Liver (tissue), 8 donors: ENCODE measurements at regions not wholly inside any gene's neighbourhood (a gene's known extent, or its start where the extent isn't known, plus 50 kb on each side); places are given as distances from the start of the nearest gene placed in this dataset.
"Not testable (repeated sequence)": the region's sequence is repeated elsewhere in the genome, so short reads cannot be mapped to it uniquely, and the experiment has no call there.

ENCODE experiments used
- DNase-seq: peaks from one replicate; pipeline ENCODE4 v3.0.0-alpha.2; 2017; ENCODE audit warnings: low spot score
- H3K27ac ChIP-seq, 2 donors: one replicate each; pipeline ENCODE4 v1.7.0; 2013; ENCODE audit warnings: inconsistent platforms in 2 of 2, low read length in 2 of 2, control low read depth in 1 of 2, low read depth in 1 of 2, mild to moderate bottlenecking in 1 of 2
- H3K27me3 ChIP-seq, 4 donors: one replicate each; pipeline versions ENCODE4 v1.6.1 to v1.7.0; 2013; ENCODE audit warnings: low read length in 3 of 4, inconsistent platforms in 1 of 4, mild to moderate bottlenecking in 1 of 4, moderate library complexity in 1 of 4; ENCODE audit not compliant: control insufficient read depth in 4 of 4, insufficient read depth in 4 of 4
- H3K36me3 ChIP-seq, 4 donors: one replicate each; pipeline versions ENCODE4 v1.6.1 to v1.7.0; 2013; ENCODE audit warnings: low read length in 3 of 4, mild to moderate bottlenecking in 3 of 4, low read depth in 1 of 4, moderate library complexity in 1 of 4; ENCODE audit not compliant: control insufficient read depth in 4 of 4, insufficient read depth in 3 of 4
- H3K4me1 ChIP-seq, 4 donors: one replicate each; pipeline versions ENCODE4 v1.6.1 to v1.7.0; 2013; ENCODE audit warnings: low read length in 3 of 4, mild to moderate bottlenecking in 3 of 4, moderate library complexity in 1 of 4; ENCODE audit not compliant: control insufficient read depth in 4 of 4, insufficient read depth in 4 of 4
- H3K4me3 ChIP-seq, 3 donors: one replicate each; pipeline versions ENCODE4 v1.6.1 to v1.7.0; 2013; ENCODE audit warnings: low read length in 3 of 3, control low read depth in 1 of 3, low read depth in 1 of 3, mild to moderate bottlenecking in 1 of 3
- H3K9ac ChIP-seq, 2 donors: one replicate each; pipeline ENCODE4 v1.7.0; 2013; ENCODE audit warnings: low read length in 2 of 2, mild to moderate bottlenecking in 2 of 2, moderate library complexity in 2 of 2, control low read depth in 1 of 2, low read depth in 1 of 2
- H3K9me3 ChIP-seq, 4 donors: one replicate each; pipeline versions ENCODE4 v1.6.1 to v1.7.0; 2013; ENCODE audit warnings: low read length in 3 of 4; ENCODE audit not compliant: control insufficient read depth in 4 of 4
- EGR1 ChIP-seq, 2 donors: IDR thresholded peaks; 2 replicates each; pipeline ENCODE4 v1.6.1; 2016 to 2018; ENCODE audit warnings: antibody characterized with exemption in 2 of 2, low read depth in 2 of 2
- FOXA1 ChIP-seq: IDR thresholded peaks from 2 replicates; pipeline ENCODE4 v1.6.1; 2016; ENCODE audit warnings: antibody characterized with exemption
- FOXA2 ChIP-seq: IDR thresholded peaks from 2 replicates; pipeline ENCODE4 v1.6.1; 2016; ENCODE audit warnings: antibody characterized with exemption
- HNF4A ChIP-seq, 2 donors: conservative IDR thresholded peaks; 2 replicates each; pipeline ENCODE4 v1.6.1; 2016; ENCODE audit warnings: antibody characterized with exemption in 2 of 2, mild to moderate bottlenecking in 2 of 2
- HNF4G ChIP-seq: IDR thresholded peaks from 2 replicates; pipeline ENCODE4 v1.6.1; 2016; ENCODE audit warnings: antibody characterized with exemption
- JUND ChIP-seq, 2 donors: IDR thresholded peaks; 2 replicates each; pipeline ENCODE4 v1.6.1; 2016; ENCODE audit warnings: antibody characterized with exemption in 2 of 2
- NR2F2 ChIP-seq: IDR thresholded peaks from 2 replicates; pipeline ENCODE4 v1.6.1; 2016; ENCODE audit warnings: antibody characterized with exemption
- RAD21 ChIP-seq, 2 donors: IDR thresholded peaks; 2 replicates each; pipeline ENCODE4 v1.6.1; 2016; ENCODE audit warnings: antibody characterized with exemption in 2 of 2, mild to moderate bottlenecking in 2 of 2
- RXRA ChIP-seq, 2 donors: IDR thresholded peaks; 2 replicates each; pipeline ENCODE4 v1.6.1; 2017 to 2018; ENCODE audit warnings: antibody characterized with exemption in 2 of 2, mild to moderate bottlenecking in 1 of 2
- SP1 ChIP-seq: IDR thresholded peaks from 2 replicates; pipeline ENCODE4 v1.6.1; 2018; ENCODE audit warnings: antibody characterized with exemption, mild to moderate bottlenecking
- TAF1 ChIP-seq: conservative IDR thresholded peaks from 2 replicates; pipeline ENCODE4 v1.6.1; 2016; ENCODE audit warnings: antibody characterized with exemption, mild to moderate bottlenecking
- YY1 ChIP-seq: IDR thresholded peaks from 2 replicates; pipeline ENCODE4 v1.6.1; 2016; ENCODE audit warnings: antibody characterized with exemption, mild to moderate bottlenecking
- WGBS: extraction: QIAGEN DNeasy Blood & Tissue Kit; methylation state at CpG from one replicate; pipeline ENCODE4 v1.1.7; 2013; 5-methylcytosine and 5-hydroxymethylcytosine counted together
- TF ChIP-seq, protein P1 (sequence below): IDR thresholded peaks from 2 replicates; pipeline ENCODE4 v1.6.1; 2016; ENCODE audit warnings: antibody characterized with exemption
- TF ChIP-seq, protein P2 (sequence below): fragments of 150-350 bp; IDR thresholded peaks from 2 replicates; pipeline ENCODE4 v1.5.1; 2017; ENCODE audit warnings: improper control_type of control experiment, low read depth, low read length; ENCODE audit not compliant: missing input control
- TF ChIP-seq, protein P3 (sequence below): IDR thresholded peaks from 2 replicates; pipeline ENCODE4 v1.6.1; 2016; ENCODE audit warnings: antibody characterized with exemption, mild to moderate bottlenecking
- TF ChIP-seq, protein P4 (sequence below): IDR thresholded peaks from 2 replicates; pipeline ENCODE4 v1.6.1; 2016; ENCODE audit warnings: antibody characterized with exemption
- donor health status: healthy.
- donor health status: healthy.
- donor health status: healthy.
- donor health status: healthy.
- donor health status: healthy.

DNA sequence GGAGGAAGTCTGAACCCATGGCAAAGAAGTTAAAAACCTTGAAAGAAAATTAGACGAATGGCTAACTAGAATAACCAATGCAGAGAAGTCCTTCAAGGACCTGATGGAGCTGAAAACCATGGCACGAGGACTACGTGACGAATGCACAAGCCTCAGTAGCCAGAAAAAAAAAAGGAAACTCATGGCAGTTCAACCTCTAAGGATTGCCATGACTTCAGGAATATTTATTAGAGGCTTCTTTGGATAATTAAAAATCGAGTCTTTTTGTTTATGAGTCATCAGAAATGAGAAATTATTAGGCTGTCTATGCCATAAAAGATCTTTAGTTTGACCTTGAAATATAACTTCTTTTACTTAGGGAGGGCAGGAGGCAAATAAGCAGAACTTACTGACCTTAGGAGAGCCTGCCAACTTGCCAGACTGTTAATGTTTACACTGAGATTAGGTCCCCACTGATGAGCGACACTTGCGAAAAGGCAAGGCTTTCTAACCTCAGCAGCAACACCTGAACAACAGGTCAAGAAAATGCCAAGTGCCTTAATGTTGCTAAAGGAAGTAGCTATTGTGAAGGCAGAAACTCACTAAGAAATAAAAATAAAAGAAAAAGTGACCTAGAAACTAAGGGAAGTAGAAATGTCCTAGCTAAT lies 55.2 kb upstream of the TUSC1 start:
- Histone ChIP-seq H3K9me3 (peaks cover 0 to 3% (median 0%) of the 10 kb centered on the region in 4 donors), H3K27ac (no peak overlapping the region), H3K4me3 (no peak overlapping the region), H3K9ac (no peak overlapping the region), H3K27me3 (no peaks in the 10 kb centered on the region), H3K4me1 (no peaks in the 10 kb centered on the region), H3K36me3 (no peaks in the 10 kb centered on the region)
- WGBS: 68% methylated on average over 7 of the region's 7 CpGs
- no peak for TF ChIP-seq HNF4G
- TF ChIP-seq, protein P1, sequence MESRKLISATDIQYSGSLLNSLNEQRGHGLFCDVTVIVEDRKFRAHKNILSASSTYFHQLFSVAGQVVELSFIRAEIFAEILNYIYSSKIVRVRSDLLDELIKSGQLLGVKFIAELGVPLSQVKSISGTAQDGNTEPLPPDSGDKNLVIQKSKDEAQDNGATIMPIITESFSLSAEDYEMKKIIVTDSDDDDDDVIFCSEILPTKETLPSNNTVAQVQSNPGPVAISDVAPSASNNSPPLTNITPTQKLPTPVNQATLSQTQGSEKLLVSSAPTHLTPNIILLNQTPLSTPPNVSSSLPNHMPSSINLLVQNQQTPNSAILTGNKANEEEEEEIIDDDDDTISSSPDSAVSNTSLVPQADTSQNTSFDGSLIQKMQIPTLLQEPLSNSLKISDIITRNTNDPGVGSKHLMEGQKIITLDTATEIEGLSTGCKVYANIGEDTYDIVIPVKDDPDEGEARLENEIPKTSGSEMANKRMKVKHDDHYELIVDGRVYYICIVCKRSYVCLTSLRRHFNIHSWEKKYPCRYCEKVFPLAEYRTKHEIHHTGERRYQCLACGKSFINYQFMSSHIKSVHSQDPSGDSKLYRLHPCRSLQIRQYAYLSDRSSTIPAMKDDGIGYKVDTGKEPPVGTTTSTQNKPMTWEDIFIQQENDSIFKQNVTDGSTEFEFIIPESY: no peak
- TF ChIP-seq RXRA (IDR thresholded peaks at IDR 0.05): no peak
- TF ChIP-seq JUND (IDR thresholded peaks at IDR 0.05): no peak
- no peak for TF ChIP-seq HNF4A (conservative IDR thresholded peaks at IDR 0.05)
- TF ChIP-seq TAF1: no peak
- TF ChIP-seq NR2F2: no peak
- no peak for TF ChIP-seq FOXA2
- TF ChIP-seq SP1: no peak
- no peak for TF ChIP-seq YY1
- TF ChIP-seq EGR1 (IDR thresholded peaks at IDR 0.05; ENCODE audit: low read depth in 2 of 2): no peak
- TF ChIP-seq, protein P2, sequence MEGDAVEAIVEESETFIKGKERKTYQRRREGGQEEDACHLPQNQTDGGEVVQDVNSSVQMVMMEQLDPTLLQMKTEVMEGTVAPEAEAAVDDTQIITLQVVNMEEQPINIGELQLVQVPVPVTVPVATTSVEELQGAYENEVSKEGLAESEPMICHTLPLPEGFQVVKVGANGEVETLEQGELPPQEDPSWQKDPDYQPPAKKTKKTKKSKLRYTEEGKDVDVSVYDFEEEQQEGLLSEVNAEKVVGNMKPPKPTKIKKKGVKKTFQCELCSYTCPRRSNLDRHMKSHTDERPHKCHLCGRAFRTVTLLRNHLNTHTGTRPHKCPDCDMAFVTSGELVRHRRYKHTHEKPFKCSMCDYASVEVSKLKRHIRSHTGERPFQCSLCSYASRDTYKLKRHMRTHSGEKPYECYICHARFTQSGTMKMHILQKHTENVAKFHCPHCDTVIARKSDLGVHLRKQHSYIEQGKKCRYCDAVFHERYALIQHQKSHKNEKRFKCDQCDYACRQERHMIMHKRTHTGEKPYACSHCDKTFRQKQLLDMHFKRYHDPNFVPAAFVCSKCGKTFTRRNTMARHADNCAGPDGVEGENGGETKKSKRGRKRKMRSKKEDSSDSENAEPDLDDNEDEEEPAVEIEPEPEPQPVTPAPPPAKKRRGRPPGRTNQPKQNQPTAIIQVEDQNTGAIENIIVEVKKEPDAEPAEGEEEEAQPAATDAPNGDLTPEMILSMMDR: no peak
- TF ChIP-seq, protein P3, sequence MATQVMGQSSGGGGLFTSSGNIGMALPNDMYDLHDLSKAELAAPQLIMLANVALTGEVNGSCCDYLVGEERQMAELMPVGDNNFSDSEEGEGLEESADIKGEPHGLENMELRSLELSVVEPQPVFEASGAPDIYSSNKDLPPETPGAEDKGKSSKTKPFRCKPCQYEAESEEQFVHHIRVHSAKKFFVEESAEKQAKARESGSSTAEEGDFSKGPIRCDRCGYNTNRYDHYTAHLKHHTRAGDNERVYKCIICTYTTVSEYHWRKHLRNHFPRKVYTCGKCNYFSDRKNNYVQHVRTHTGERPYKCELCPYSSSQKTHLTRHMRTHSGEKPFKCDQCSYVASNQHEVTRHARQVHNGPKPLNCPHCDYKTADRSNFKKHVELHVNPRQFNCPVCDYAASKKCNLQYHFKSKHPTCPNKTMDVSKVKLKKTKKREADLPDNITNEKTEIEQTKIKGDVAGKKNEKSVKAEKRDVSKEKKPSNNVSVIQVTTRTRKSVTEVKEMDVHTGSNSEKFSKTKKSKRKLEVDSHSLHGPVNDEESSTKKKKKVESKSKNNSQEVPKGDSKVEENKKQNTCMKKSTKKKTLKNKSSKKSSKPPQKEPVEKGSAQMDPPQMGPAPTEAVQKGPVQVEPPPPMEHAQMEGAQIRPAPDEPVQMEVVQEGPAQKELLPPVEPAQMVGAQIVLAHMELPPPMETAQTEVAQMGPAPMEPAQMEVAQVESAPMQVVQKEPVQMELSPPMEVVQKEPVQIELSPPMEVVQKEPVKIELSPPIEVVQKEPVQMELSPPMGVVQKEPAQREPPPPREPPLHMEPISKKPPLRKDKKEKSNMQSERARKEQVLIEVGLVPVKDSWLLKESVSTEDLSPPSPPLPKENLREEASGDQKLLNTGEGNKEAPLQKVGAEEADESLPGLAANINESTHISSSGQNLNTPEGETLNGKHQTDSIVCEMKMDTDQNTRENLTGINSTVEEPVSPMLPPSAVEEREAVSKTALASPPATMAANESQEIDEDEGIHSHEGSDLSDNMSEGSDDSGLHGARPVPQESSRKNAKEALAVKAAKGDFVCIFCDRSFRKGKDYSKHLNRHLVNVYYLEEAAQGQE: no peak
- no peak for TF ChIP-seq FOXA1
- TF ChIP-seq, protein P4, sequence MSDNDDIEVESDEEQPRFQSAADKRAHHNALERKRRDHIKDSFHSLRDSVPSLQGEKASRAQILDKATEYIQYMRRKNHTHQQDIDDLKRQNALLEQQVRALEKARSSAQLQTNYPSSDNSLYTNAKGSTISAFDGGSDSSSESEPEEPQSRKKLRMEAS: no peak
- TF ChIP-seq RAD21 (IDR thresholded peaks at IDR 0.05): no peak
- no peak for DNase-seq

DNA sequence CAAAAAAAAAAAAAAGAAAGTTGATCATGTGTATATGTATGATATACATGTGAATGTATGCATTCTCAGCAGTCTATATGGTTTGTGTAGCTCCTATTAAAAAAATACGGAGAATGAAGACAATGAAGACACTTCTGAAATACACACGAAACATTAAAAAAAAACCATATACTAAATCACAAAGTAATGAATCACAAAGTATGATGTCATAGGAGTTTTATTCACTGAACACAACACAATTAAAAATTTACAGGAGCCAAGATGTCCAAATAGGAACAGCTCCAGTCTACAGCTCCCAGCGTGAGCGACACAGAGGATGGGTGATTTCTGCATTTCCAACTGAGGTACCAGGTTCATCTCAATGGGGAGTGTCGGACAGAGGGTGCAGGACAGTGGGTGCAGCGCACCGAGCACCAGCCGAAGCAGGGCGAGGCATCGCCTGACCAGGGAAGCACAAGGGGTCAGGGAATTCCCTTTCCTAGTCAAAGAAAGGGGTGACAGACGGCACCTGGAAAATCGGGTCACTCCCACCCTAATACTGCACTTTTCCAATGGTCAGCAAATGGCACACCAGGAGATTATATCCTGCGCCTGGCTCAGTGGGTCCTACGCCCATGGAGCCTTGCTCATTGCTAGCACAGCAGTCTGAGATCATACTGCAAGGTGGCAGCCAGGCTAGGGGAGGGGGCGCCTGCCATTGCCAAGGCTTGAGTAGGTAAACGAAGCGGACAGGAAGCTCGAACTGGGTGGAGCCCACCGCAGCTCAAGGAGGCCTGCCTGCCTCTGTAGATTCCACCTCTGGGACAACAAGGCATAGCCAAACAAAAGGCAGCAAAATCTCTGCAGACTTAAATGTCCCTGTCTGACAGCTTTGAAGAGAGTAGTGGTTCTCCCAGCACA lies 53.9 kb upstream of the TUSC1 start:
- DNase-seq, H3K4me3 ChIP-seq, H3K27ac ChIP-seq, H3K36me3 ChIP-seq, H3K9ac ChIP-seq, H3K27me3 ChIP-seq, H3K9me3 ChIP-seq, H3K4me1 ChIP-seq: not testable (repeated sequence)
- WGBS: 89% methylated on average over 19 of the region's 19 CpGs
